Mammary epithelial cell (primary cell): ENCODE measurements at regions not wholly inside any gene's neighbourhood (a gene's known extent, or its start where the extent isn't known, plus 50 kb on each side); places are given as distances from the start of the nearest gene placed in this dataset.
"Not testable (repeated sequence)": the region's sequence is repeated elsewhere in the genome, so short reads cannot be mapped to it uniquely, and the experiment has no call there.

Source experiments
- EZH2 ChIP-seq: IDR thresholded peaks from 2 replicates; pipeline ENCODE4 v1.6.1; 2012; ENCODE audit warnings: low read length, inconsistent platforms, borderline replicate concordance
- TF ChIP-seq, protein P1 (sequence below), 2 donors: IDR thresholded peaks in 1 of 2; conservative IDR thresholded peaks in 1 of 2; 2 replicates each; pipeline ENCODE4 v1.5.1; 2011 to 2012; ENCODE audit warnings: inconsistent platforms in 2 of 2, low read length in 2 of 2, mild to moderate bottlenecking in 2 of 2, control low read depth in 1 of 2, low read depth in 1 of 2; ENCODE audit not compliant: insufficient read depth in 1 of 2; ENCODE audit errors: extremely low read depth in 1 of 2

DNA sequence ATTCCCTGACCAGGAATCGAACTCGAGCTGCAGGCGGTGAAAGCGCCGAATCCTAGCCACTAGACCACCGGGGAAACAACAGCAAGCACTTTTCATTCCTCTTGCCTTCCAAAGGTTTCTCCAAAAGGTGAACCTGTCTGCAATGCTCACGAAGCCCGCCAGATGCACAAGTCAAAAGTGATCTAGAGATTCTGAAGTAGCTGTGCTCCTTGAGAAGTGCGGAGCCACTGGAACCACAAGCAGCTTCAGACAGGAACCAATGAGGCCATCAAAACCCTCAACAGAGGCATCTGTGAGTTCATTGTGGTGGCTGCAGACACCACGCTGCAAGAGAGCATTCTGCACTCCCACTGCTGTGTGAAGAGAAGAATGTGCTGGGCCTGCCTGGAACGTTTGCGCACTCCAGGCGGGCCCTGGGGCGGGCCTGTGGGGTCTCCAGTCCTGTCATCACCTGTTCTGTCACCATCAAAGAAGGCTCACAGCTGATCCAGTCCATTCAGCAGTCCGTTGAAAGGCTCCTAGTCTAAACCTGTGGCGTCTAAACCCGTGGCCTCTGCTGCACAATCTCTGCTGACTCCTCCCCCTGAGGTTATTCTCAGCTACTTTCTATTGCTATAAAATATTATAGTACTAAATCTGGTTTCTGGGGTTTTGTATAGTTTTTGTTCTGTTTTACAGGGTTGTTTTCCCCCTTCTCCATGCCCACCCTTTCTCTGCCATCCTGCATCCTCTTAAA is 89.5 kb upstream of the FCGR1A start:
- TF ChIP-seq, protein P1, sequence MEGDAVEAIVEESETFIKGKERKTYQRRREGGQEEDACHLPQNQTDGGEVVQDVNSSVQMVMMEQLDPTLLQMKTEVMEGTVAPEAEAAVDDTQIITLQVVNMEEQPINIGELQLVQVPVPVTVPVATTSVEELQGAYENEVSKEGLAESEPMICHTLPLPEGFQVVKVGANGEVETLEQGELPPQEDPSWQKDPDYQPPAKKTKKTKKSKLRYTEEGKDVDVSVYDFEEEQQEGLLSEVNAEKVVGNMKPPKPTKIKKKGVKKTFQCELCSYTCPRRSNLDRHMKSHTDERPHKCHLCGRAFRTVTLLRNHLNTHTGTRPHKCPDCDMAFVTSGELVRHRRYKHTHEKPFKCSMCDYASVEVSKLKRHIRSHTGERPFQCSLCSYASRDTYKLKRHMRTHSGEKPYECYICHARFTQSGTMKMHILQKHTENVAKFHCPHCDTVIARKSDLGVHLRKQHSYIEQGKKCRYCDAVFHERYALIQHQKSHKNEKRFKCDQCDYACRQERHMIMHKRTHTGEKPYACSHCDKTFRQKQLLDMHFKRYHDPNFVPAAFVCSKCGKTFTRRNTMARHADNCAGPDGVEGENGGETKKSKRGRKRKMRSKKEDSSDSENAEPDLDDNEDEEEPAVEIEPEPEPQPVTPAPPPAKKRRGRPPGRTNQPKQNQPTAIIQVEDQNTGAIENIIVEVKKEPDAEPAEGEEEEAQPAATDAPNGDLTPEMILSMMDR (conservative IDR thresholded peaks at IDR 0.05 in 1 of 2, IDR thresholded peaks at IDR 0.05 in 1 of 2; ENCODE audit: extremely low read depth in 1 of 2, insufficient read depth in 1 of 2, low read depth in 1 of 2, low read length in 2 of 2) = not testable (repeated sequence)
- not testable (repeated sequence) for TF ChIP-seq EZH2
